Fibroblast of mammary gland (primary cell): ENCODE measurements at regions not wholly inside any gene's neighbourhood (a gene's known extent, or its start where the extent isn't known, plus 50 kb on each side); places are given as distances from the start of the nearest gene placed in this dataset.

Experiments
- DNase-seq: peaks from one replicate; pipeline ENCODE4 v3.0.0-alpha.2; 2010; ENCODE audit warnings: low read depth
- H3K4me3 ChIP-seq: 2 replicates; pipeline ENCODE4 v1.5.1; 2011; ENCODE audit warnings: low read depth, mild to moderate bottlenecking, low read length, moderate library complexity; ENCODE audit not compliant: control insufficient read depth
- CTCF ChIP-seq: conservative IDR thresholded peaks from 2 replicates; pipeline ENCODE4 v1.5.1; 2011; ENCODE audit warnings: low read depth, low read length, inconsistent platforms; ENCODE audit not compliant: control insufficient read depth, insufficient read depth

- H3K4me3 ChIP-seq: no peak overlapping the region
- no peak for TF ChIP-seq CTCF
- no peak for DNase-seq
Observed at GRCh38 chr18:51848702-51849101, 491.3 kb upstream of the DCC start.

- TF ChIP-seq CTCF: no peak
- no peak overlapping the region for H3K4me3 ChIP-seq
- no peak for DNase-seq
Observed at GRCh38 chr18:51852681-51853080, 487.3 kb upstream of the DCC start.

- no peak overlapping the region for H3K4me3 ChIP-seq
- no peak for DNase-seq
- TF ChIP-seq CTCF: no peak
Observed at GRCh38 chr18:51857989-51858388, 482.0 kb upstream of the DCC start.

GRCh38 chr18:51861046-51861445 lies 479.0 kb upstream of the DCC start:
- H3K4me3 ChIP-seq: no peak overlapping the region
- no peak for TF ChIP-seq CTCF
- no peak for DNase-seq

GRCh38 chr18:51862051-51862715 lies 477.8 kb upstream of the DCC start:
- no peak overlapping the region for H3K4me3 ChIP-seq
- no peak for TF ChIP-seq CTCF
- no peak for DNase-seq

- no peak for DNase-seq
- no peak for TF ChIP-seq CTCF
- no peak overlapping the region for H3K4me3 ChIP-seq
Observed at GRCh38 chr18:51864219-51864965, 475.6 kb upstream of the DCC start.
